Suppressor macrophage (primary cell): ENCODE measurements at regions not wholly inside any gene's neighbourhood (a gene's known extent, or its start where the extent isn't known, plus 50 kb on each side); places are given as distances from the start of the nearest gene placed in this dataset.

ENCODE experiments used
- DNase-seq, 4 experiments: peaks; one replicate each; pipeline ENCODE4 v3.0.0-alpha.2; 2020 to 2022

DNA sequence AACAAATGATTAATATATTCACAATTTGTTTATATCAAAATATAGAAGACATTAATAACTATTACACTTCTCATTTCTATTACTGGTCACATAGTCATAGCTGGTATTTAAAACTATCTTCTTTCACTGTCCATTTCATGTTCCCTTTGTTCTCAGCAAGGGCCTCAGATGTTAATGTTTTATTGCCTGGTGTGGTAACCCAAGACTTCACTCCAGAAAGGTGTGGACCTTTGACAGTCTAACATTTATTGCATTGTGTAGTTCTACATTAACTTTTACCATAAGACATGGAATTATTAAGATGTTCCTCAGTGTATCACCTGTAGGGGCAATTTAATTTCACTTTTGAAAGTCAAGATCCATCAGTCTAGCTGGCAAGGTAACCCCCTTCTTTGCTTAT lies 691.3 kb downstream of the SQOR start:
- DNase-seq: no peak

DNA sequence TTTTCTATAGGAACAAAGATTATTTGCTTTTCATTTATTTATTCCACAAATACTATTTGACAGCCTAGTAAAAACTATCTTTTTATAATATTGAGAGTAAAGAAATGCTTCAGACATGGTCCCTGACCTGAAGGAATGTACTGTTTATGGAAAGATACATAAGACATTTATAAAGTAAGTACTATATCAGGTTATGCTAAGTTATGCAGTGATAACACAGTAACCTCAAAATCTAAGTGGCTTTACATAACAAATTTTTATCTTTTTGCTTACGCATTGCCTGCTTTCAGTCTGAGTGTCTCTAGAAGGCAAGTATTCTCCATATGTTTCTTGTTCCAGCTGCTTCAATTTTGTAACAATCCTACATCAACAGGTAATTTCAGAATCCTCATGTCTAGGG lies 694.0 kb downstream of the SQOR start:
- no peak for DNase-seq

DNA sequence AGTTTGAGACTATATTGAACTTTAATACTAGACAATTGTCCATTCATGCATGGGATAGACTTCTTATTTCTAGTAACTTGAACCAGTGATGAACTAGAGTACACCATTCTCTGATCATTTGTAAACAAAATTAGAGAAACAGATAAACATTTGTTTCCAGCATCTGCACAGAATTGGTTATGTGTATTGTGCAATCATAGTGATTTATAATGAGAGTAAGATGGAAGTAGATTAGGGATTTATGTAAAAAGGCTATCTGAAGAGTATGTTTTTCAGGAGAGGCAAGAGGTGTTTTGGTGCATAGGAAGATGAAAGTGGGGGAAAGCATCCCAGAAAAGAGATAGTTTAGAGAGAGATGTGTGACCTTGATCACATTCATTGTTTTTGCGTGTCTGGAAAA lies 695.0 kb downstream of the SQOR start:
- DNase-seq: no peak

DNA sequence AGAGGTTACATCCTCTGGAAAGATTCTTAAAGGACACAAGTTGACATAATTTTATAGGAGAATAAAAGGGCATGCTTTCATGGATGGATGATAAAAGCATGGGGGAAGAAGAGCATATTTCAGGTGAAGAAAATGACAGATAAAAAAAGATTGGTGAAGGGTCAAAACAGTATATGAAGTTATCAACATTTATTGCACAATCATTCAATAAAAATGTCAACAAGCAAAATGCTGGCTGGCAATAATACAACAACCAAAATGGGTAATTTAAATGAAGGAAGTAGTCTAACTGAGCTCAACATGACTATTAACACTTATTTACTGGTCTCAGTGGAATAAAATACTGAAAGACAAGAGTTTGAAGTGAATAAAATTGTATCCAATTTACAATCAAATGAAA lies 696.7 kb downstream of the SQOR start:
- DNase-seq: no peak

DNA sequence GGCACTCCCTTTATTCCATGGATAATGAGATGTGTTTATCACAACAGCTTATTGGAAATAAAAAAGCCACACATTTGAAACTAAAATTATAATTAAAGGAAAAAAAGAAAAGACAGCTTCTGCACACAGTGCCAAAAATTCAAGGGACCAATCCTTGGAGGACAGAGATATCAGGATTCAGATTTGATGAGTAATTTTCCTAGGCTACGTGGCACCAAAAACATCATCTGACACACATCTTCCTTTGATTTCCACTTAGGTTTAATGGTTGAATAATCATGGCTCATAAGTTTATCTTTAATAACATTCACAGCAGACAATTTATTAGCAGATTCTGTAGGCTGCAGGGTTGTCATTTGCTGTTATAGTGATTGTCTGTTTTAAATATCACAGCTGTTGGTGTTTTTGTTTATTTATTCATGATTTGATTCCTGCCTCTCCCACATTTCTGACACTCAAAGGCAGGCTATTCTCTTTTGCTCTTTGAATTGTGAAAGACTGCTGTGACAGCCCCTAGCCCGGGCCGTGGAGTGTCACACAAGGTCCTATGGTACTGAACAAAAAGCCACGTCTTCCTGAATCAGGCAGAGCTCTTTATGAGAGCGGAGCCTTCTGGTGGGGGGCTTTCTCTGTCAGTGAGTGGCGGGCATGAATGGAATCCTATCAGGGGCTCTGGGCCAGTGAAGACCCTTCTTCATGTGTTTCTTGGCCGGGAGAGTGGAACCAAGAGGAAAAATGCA lies 708.5 kb downstream of the SQOR start:
- no peak for DNase-seq

DNA sequence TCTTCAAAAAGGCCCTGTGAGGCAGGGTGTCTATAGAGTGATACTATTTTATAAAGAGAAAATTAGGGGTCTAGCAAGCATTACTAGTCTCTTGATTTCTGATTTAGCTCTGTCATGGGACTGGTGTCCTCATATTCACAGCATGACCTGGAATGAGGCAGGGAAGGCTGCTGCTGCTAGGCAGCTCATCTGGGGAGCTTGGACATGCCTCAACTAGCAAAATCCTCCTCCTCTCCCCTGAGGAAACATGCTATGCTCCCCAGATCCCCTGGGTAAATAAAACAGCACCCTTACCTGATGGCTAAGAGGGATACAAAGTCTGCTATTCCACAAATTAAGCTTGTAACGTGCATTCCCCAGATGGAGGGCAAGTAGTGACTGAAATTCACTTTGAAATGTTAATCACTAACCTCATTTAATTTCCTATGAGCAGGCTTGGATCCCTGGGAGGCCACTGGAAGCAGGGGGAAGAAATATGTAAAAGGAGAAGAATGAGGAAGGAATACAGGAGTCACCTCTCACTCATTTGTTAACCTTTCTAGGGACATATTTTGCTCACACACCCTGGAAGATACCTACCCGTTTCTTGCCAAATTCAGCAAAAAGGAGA lies 709.4 kb downstream of the SQOR start:
- DNase-seq: no peak

DNA sequence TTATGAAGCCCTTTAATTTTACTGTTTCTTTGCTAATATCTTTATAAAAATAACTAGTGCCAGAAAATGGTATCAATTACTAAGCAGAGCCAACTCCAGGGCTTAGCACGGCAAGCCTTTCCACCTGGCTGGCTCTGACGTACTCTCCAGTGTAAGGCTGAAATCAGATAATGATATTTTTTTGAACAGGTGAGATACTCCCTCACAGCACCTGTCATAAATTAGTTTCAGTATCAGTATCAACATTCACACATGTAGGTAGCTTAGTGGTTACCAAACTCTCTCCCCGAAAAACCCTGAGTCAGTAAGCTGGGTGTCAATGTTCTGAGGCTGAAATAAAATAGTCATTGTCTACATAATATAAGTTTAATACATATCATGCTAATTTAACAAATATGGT lies 710.1 kb downstream of the SQOR start:
- no peak for DNase-seq

DNA sequence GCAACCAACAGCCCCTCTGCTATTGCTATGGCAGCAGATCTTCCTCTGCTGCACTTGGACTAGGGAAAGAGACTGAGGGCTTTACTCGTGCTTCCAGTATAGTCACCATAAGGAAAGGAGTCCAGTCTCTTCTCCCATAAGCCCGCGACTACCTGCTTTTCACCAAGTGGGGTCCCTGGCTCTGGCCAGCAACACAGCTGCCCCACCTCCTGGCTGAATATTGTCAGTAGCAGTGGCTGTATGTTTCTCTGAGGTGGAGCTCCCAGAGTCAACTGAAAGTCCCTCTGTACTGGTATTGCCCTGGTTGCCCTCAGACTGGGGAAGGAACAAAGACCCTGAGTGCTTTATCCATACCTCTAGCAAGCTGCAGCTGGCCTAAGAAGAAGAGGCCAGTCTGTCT lies 719.6 kb downstream of the SQOR start:
- no peak for DNase-seq

DNA sequence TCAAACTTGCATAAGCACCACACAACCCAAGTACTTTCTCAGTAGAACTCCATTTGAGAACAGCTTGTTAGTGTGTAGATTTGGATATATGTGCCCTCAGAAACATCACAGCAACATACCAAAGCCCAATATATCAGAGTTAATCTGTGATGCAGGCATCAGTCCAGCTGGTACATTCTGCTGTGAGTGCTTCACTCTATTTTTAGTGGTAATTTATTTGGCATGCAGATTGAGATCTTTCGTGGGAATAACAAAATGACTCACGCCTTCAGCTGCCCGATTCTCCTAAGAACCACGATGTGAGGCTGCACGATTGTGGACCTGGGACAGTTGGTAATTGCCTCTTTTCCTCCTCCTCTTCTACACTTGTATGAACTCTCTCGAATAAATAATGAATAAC lies 730.7 kb downstream of the SQOR start:
- no peak for DNase-seq

DNA sequence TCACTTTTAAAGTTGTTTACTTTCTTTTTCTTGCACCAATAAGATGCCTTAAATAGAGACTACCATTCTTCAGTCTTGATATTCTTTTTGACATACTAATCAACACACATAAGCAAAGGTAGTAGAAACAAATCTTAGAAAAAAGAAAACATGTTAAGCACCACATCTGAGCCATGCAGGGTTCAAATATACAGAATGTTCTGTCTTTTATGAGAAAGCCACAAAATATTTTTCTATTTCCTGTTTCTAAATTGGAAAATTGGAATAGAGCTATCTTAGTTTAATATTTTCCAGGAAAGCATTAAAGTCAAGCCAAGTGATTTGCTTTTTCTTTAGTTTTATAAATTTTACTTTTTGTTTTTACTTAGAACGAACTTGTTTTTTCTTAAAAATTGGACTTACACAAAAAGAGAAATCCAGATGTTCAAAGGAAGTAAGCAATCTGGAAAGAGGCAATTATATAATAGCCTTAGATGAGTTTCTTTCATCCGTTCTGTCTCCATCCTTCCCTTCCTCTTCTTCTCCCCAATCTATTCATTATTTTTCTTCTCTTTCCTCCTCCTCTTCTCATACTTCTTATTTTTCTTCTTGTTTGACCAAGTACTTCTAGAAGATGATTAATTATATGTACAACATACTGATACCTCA lies 731.7 kb downstream of the SQOR start:
- DNase-seq: no peak

DNA sequence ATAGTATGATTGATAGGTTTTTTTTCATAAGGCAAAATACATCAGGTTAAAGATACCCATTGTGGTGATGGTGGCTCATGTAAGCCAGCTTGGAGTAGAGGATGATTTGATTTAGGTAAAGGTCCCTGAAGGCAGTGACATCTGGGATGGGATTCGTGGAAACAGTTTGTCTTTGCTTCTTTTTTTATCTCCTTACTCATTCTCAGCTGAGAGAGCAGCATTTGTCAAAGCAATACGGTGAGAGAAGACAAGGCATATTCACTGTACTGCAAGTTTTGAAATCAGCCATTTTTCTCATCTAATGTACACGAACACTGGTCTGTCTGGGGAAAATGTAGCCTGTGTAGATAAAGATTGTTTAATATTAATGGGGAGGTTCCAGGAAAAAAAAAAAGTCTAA lies 749.1 kb downstream of the SQOR start:
- DNase-seq: no peak

DNA sequence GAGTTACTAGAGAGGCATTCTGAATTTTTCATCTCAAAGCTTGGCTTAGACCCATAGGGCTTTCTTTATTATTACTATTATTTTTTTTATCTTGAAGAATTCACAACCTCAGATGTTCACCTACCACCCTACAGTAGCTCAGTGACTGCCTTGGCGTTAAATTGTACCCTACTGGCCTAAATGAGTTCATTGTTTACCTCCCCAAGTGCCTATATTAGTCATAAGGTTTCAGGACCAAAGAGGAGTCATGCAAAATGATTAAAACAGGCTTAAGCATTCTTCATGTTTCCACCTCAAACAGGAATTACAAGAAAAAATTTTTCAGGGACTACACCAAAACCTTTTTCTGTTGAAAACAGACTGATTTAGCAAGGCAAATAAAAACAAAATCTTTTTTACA lies 751.5 kb downstream of the SQOR start:
- DNase-seq: no peak

DNA sequence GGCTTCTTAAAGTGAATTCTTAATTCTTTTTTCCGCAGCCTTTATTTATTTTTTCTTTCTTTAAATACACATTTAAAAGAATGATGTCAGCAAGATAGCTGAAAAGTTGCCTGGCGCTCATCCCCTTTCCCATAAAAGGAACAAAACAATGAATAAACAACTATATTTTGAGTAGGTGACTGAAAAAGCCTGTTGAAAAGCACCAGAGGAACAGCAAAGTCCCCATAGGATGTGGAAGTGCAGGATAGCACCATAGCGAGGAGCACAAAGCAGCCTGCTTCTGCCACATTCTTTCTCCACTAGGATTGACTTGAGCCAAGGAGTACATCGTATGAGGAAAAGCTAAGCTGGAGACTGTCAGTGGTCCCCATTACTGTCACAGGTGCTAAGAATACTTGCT lies 754.9 kb downstream of the SQOR start:
- no peak for DNase-seq

DNA sequence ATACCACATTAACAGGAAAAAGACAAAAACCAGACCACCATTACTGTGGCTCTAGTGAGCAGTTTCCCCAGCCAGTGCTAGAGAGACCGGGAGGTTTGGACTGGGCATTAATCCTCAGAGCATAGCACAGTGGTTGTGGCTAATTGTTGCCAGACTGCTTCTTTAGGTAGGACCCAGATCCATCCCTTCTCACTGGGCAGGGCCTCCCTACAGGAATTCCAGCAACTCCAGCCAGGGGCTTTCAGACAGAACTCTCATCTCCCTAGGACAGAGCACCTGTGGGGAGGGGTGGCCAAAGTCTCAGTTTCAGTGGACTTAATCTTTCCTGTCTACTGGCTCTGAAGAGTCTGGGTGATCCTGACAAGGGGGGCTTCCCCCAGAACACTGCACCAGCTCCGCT lies 759.6 kb downstream of the SQOR start:
- DNase-seq: no peak

DNA sequence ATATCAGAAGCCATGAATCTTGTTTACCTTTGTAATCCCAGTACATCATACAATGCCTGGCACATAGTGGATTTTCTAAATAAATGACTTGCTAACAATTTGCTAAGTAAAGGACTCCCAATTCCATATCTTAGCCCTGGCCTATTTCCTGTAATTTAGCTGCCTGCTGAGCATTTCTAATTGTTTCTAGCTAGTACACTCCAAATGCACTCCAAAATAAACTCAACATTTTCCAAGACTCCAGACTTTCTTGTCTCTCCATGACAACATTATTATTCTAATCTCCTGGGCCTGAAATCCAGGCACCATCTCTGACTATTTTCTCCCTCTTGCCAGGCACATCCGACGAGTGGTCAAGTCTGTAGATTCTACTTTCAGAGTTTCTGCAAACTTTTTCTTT lies 773.5 kb downstream of the SQOR start:
- no peak for DNase-seq

DNA sequence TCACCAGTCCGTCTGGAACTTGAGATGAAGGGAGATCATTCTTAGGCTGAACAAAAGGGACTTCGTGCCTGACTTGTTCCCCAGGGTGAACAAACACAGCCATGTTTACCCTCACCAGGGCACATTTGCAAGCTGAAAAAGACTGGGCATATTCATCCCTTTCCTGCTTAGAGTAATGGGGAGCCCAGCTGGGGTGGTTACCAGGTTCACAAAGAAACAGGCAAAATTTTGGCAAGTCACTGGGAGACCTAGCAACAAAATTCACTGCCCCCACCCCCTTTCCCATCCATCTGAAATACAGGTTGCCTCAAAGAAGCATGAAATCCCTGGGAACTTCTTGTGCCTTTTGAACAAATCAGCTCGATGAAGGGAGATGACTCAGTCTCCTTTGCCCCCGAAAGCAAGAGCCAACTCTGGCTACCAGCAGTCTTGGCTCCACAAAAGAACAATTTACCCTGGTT lies 775.0 kb downstream of the SQOR start:
- no peak for DNase-seq

DNA sequence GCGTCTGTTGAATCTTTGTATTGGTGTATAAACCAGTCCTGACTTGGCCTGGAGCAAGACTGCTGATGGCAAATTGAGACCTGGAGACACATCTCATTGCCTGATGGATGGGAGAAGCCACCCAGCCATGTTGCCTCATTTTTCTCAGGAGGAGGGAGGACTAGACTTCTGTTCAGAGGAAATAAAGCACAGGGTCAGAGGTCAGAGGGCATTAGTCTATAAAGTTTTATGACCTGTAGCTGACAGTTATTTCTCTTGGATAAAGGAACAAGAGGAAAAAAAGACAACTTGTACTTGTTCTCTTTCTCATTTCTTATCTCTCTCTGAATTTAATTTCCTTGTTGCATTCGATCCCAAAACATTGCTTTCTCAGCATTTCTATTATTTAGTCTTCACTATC lies 775.9 kb downstream of the SQOR start:
- no peak for DNase-seq

DNA sequence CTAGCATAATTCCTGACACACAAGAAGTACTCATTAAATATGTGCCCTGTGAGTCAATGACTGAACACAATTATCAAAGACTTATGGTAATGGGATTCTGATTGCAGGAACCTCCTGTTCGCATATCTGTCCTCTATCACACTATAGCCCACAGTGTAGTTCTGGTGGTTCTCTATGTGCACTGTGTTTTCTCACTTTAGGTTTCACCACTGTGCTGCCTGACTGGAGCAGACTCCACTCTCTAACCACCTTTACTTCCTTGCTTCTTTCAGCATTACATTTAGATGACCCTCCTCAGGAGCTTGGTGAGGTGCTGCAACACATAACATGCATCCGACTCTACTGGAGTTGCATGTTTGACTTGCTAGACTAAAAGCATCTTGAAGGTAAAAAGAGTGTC lies 777.1 kb downstream of the SQOR start:
- DNase-seq: no peak

DNA sequence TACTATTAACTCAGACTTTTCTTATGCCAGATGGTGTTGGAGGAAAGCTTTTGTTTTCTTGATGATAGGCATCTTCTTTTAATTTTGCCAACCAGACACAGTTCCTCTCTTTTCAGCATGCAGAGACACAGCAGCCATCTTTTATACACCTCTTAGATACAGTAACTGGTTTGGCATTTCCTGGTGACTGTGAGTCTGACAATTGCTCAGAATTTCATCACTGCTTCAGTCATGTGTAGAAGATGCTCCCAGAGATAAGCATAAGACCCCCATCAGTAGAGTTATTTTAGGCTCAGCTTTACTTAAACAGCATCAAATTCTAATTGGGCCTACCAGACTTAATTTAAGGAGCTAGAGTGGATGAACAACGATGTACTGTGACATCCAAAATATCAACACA lies 779.0 kb downstream of the SQOR start:
- no peak for DNase-seq

DNA sequence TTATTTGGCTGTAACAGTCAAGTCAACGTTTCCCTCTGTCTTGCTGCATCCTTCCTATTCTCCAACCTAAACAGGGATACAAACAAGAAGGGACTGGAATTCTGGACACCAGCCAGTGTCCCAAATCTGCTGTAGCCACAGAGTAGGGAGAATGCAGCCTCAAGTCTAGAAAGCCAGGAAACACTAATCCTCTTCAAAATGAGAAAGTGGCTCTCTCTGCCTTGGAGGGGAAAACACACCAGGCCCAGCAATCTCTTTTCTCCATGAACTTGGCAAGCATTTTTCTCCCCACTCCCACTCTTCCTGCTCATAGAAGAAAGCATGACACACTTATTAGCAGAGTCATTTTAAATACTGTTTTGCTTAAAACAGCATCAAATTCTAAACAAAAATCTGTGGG lies 781.7 kb downstream of the SQOR start:
- no peak for DNase-seq

DNA sequence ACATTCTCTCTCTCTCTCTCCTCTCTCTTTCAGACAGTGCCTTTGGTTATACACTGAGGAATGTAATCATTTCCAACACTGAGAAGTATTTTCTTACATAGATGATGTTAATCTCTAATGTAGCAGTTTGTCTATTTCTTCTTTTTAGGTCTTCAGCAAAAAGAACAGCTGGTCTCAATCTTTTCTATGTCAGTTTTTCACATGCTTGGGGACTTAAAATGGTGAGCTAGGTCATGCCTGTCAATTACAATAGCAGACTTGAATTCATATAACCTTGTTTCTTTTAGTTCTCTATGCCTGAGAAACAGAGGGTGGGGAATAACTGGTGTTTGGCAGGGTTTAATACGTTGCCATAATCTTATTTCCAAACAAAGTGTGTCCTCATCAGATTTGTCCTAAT lies 786.2 kb downstream of the SQOR start:
- DNase-seq: no peak

DNA sequence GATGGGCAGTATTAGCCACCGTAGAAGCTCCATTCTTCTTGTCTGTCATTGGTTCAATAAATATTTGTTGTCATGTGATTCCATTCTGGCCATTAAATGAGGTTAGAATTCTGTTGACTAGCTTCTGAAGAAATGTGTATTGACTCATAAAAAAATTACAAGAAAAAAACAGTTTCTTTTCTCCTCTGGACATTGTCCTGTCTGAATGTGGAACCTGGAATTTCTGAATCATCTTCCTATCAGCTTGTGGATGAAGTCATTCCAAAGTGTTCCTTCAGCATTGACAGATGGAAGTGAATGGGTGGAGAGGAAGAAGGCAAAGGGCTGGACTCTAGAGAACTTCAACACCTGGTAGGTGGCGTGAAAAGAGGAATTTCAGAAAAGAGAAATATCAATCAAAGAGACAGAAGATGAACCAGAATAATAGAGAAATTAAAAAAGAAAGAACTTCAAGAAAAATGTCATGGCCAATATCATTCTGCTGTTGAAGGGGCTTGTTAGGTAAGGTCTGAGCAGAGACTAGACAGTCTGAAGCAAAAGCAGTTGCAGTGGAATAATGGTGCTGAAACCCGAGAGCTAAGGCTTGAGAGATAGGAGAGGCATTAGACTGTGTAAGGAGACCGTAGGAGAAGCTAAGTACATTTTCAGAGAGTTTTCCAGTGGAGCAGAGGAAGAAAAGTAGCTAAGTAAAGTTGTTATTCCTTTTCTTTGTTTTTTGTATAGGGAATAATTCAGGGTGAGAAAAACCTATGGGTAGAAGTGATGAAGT lies 806.6 kb downstream of the SQOR start:
- no peak for DNase-seq

DNA sequence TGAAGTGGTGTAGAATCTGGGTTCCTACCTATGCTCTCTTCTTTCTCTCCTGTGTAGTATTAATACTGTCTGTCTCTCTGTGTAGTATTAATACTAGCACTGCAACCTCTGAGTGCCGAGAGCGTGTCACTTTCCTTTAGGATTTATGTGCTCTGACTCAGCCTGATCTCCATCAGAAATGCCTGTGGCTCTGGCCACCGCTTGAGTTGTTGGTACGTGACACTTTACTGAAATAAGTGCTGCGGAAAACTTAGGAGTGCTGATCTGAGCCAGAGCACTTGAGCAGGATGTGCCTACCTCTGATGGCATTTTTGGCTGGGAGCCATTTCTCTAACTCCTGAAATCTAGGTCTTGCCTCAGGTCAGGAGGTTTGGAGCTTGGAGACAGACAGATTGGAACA lies 807.4 kb downstream of the SQOR start:
- no peak for DNase-seq
